ENCODE measurements at regions not wholly inside any gene's neighbourhood (a gene's known extent, or its start where the extent isn't known, plus 50 kb on each side); places are given as distances from the start of the nearest gene placed in this dataset.

- Histone ChIP-seq H3K27ac (no peak overlapping the region), H3K9me3 (no peaks in the 10 kb centered on the region), H3K4me3 (no peak overlapping the region), H3K4me1 (peaks cover 9% of the 10 kb centered on the region), H3K27me3 (no peaks in the 10 kb centered on the region), H3K36me3 (ENCODE audit: low read depth, missing control alignments) (no peaks in the 10 kb centered on the region)
- WGBS, 2 donors = 87 to 94% methylated on average over 3 of the region's 3 CpGs
- no peak for DNase-seq
- no peak for TF ChIP-seq POLR2A (IDR thresholded peaks at IDR 0.05)
- TF ChIP-seq CTCF (IDR thresholded peaks at IDR 0.05) = no peak
- intact Hi-C loops (cut with DNase I; ENCODE audit: low total_unique reads) = no loop called here
Measured at GRCh38 chr3:31311559-31311958, 221.2 kb upstream of the STT3B start.

- Histone ChIP-seq H3K4me3 (no peak overlapping the region), H3K27me3 (no peaks in the 10 kb centered on the region), H3K4me1 (peaks cover 5% of the 10 kb centered on the region), H3K9me3 (no peaks in the 10 kb centered on the region), H3K36me3 (ENCODE audit: low read depth, missing control alignments) (no peaks in the 10 kb centered on the region), H3K27ac (no peak overlapping the region)
- intact Hi-C loops (cut with DNase I; ENCODE audit: low total_unique reads) = no loop called here
- no peak for TF ChIP-seq POLR2A (IDR thresholded peaks at IDR 0.05)
- no peak for TF ChIP-seq CTCF (IDR thresholded peaks at IDR 0.05)
- DNase-seq = no peak
- WGBS, 2 donors = 44 to 58% methylated on average over 2 of the region's 2 CpGs
Measured at GRCh38 chr3:31312400-31312799, 220.3 kb upstream of the STT3B start.

- intact Hi-C loops (cut with DNase I; ENCODE audit: low total_unique reads) = no loop called here
- TF ChIP-seq CTCF (IDR thresholded peaks at IDR 0.05) (no peak), POLR2A (IDR thresholded peaks at IDR 0.05) (no peak)
- WGBS, 2 donors = 82 to 86% methylated on average over 2 of the region's 2 CpGs
- Histone ChIP-seq H3K9me3 (no peaks in the 10 kb centered on the region), H3K27ac (no peak overlapping the region), H3K27me3 (no peaks in the 10 kb centered on the region), H3K4me3 (no peak overlapping the region), H3K36me3 (ENCODE audit: low read depth, missing control alignments) (no peaks in the 10 kb centered on the region), H3K4me1 (no peaks in the 10 kb centered on the region)
- DNase-seq = no peak
Measured at GRCh38 chr3:31314258-31314657, 218.5 kb upstream of the STT3B start.

GRCh38 chr3:31319332-31319731 is 213.4 kb upstream of the STT3B start:
- WGBS, 2 donors = 89 to 90% methylated on average over 2 of the region's 2 CpGs
- TF ChIP-seq CTCF (IDR thresholded peaks at IDR 0.05) = no peak
- TF ChIP-seq POLR2A (IDR thresholded peaks at IDR 0.05) = no peak
- intact Hi-C loops (cut with DNase I; ENCODE audit: low total_unique reads) = no loop called here

GRCh38 chr3:31321620-31322019 is 211.1 kb upstream of the STT3B start:
- no peak for DNase-seq
- no peaks in the 10 kb centered on the region for H3K9me3 ChIP-seq
- H3K4me1 ChIP-seq = no peaks in the 10 kb centered on the region
- TF ChIP-seq POLR2A (IDR thresholded peaks at IDR 0.05) (no peak), CTCF (IDR thresholded peaks at IDR 0.05) (no peak)
- no peak overlapping the region for H3K27ac ChIP-seq
- H3K36me3 ChIP-seq (ENCODE audit: low read depth, missing control alignments) = no peaks in the 10 kb centered on the region
- H3K27me3 ChIP-seq = no peaks in the 10 kb centered on the region
- intact Hi-C loops (cut with DNase I; ENCODE audit: low total_unique reads) = no loop called here
- 32 to 52% methylated on average over 1 of the region's 1 CpG for WGBS, 2 donors
- H3K4me3 ChIP-seq = no peak overlapping the region

More at GRCh38 chr3:31319332-31319731, 213.4 kb upstream of the STT3B start:
- DNase-seq = no peak
- H3K9me3 ChIP-seq = no peaks in the 10 kb centered on the region
- no peak overlapping the region for H3K27ac ChIP-seq
- no peaks in the 10 kb centered on the region for H3K4me1 ChIP-seq
- H3K27me3 ChIP-seq = no peaks in the 10 kb centered on the region
- H3K36me3 ChIP-seq (ENCODE audit: low read depth, missing control alignments) = no peaks in the 10 kb centered on the region
- H3K4me3 ChIP-seq = no peak overlapping the region
